Activated CD4-positive, alpha-beta T cell treated with anti-CD3 and anti-CD28 coated beads, Interleukin-2, Interleukin-4, amounts not matched to agents 100 ng/mL and 50 ng/mL, durations not matched to agents 16 hours and 8 hours (primary cell): ENCODE measurements at regions not wholly inside any gene's neighbourhood (a gene's known extent, or its start where the extent isn't known, plus 50 kb on each side); places are given as distances from the start of the nearest gene placed in this dataset.
A peak's percentile ranks its signal among the peaks of the same experiment; 100 is the strongest.

Source experiments
- DNase-seq: peaks from one replicate; pipeline ENCODE4 v3.0.0-alpha.2; 2020; ENCODE audit warnings: low spot score

DNA sequence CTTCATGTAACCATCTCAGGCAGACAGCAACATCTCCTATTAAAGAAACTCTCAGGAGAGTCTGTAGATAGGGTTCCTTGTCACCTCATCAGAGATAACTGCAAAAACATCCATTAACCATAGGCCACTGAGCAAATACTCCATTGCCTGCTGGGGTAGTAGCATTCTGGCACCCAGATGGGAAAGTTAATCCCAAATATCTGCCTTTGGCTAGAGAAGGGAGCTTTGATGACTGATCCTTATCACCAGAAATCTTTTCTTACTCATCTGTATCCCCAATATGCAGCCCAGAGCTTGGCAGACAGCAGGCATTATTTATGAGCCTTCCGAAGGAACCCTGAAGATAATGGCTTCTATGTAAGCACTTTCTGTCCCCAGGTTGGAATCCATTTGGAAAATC is 173.1 kb downstream of the MFSD1 start:
- no peak for DNase-seq

DNA sequence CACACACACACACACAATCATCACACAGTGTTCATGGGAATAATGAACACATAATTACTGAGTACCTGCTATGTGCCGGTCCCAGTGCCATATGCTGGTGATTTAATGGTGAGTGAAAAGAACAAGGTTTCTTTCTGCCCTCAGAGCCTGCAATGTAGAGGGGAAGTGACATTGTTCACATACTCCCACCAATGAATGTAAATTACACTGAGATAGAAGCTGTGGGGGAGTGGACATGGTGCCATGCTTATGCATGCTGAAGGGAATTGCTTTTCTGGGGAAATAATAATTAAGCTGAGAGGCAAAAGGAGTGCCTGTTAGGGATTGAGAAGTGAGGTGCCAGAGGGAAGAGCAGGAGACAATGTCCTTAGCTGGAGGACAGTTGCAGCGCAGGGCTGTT is 175.1 kb downstream of the MFSD1 start:
- DNase-seq = no peak

DNA sequence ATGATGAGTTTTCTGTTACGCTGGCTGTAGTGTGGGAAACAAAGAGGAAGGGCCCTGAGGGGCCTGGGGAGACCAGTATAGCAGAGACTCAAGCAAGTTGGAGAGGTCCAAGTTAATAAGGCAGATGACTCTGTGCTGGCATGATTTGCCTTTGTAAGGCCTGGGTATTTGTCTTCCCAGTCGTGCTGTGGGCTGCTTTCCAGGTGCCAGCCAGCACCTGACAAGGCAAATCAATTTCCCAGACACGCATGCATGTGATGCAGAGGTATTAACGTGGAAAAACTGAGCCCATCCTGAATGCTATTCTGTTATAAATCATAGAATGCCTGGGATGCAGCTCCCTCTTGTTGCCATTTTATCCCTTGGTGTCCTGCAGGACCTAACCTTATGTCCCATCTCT is 175.6 kb downstream of the MFSD1 start:
- DNase-seq = no peak

DNA sequence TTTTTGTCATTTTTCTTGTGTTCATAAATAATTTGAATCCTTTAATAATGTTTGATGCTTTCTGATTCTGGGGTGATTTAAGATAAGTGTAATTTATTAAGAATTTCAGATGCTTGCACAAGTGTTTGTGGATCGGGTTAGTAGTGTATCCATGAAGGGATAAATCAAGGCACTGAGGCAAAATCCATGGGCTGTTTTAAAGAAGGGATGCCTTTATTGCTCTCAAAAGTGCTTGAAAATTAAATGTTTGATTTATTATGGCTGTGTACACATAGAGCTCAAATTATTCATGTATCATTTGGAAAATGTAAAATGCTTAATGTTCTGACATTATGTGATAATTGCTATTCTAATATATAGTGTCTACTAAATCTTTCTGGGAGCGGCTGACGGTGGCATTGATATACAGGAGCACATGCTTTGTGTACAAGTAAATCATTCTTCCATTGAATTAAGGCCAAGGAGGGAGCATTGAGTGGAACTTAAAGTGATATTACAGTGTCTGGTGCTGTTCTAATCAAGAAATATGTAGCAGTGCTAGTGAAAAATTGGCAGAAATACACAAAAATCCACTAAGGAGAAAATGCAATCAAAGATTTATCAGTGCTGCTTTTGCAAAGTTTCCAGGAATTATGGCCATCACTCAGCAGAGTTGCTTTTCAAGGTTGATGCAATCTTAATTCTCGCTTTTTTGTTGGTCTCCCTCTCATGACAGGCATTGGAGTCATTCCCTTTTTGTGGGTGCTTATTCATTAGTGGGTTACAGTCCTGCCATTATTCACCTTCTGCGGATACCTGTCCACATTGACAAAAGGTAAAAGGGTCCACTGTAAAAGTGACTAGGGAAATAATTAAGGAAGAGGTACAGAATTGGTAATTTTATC is 181.6 kb downstream of the MFSD1 start:
- no peak for DNase-seq

- no peak for DNase-seq
Measured at GRCh38 chr3:158991146-158991705, 189.4 kb downstream of the MFSD1 start.

DNA sequence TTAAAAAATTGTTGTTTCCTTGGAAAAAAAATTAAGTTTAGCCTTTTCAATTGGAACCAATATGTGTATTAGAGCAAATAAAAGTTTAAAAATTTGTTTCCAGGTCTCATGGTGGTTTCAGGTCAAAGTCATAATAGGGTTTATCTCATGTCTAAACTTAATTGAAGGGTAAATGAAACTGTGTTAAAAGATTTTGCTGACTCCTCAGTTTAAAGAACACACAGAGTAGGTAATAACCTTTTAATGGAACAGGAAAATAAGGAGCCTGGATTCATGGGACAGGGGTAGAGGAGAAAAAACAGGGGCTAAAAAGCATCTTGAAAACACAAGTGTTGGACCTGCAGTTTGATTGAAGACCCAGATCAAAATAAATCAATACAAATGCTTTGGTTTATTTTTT is 190.6 kb downstream of the MFSD1 start:
- DNase-seq = no peak

- no peak for DNase-seq
Measured at GRCh38 chr3:158994386-158994785, 192.5 kb downstream of the MFSD1 start.

DNA sequence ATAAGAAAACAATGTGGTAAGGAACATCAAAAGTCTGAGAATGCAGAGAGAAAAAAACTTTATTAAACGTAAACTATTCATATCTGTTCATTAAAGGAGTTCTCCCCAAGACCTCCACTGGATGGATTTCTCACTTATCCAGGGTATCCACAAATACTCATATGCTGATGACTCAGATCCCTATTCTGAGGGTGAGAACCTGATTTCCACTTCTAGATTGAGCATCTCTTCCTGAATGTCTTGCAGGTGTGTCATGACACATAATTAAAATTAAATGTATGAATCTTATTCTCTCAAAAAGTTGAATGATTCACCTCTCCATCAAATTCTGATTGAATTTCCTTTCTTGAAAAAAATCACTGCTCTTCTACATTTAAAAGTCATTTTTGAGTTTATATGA is 199.9 kb downstream of the MFSD1 start:
- no peak for DNase-seq

DNA sequence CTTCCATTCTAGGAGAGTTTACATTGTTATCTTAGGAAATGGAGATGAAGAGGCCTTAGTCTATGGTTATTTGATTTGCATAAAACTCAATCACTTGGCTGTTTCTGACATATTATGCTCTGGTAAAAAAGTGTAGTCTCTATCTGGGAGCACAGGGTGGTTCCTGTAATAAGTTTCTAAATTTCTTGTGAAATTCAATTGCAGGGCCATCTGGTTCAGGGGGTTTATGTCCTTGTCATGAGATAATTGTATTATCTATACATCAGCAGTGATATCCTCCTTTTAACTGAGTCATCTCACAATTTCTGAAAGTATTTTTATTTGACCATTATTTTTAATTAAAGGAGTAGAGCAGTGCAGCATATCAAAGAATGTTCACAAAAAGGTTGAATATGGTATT is 203.3 kb downstream of the MFSD1 start:
- DNase-seq = no peak

DNA sequence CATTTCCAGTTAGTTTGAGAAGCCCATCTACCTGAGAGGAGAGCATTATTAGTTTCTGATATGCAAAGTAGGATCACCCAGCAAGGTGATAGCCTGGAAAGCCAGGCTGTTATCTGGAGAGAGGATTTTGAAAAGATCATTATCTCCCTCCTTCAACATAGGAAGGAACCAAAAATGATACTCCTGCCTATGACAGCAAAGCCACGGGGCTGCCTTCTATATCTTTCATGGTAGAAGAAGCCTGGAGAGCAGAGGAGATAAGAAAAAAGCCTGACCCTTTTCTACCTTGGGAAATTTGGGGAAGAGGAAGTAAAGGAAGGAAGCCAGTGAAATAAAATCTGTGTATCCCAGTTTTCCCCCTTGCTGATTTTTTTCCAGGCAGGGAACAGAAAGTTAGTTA is 205.5 kb downstream of the MFSD1 start:
- no peak for DNase-seq

DNA sequence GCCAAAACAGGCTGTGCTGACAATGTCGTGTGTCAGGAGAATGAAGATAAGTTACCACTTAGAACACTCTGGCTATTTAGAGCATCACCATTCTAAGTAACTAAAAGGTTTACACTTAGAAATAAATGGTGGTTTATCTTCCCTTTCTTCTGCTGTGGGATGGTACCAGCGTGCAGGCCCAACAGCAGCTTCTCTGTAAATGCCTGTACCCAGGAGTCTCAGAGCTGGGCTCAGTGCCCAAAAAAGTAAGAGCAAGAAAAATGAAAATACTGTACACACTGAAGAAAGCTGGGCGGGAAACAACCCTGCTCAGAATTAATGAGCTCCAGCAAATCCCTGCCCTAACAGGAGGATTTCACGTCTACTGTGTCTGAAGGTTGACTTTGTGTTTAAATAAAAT is 206.5 kb downstream of the MFSD1 start:
- no peak for DNase-seq

DNA sequence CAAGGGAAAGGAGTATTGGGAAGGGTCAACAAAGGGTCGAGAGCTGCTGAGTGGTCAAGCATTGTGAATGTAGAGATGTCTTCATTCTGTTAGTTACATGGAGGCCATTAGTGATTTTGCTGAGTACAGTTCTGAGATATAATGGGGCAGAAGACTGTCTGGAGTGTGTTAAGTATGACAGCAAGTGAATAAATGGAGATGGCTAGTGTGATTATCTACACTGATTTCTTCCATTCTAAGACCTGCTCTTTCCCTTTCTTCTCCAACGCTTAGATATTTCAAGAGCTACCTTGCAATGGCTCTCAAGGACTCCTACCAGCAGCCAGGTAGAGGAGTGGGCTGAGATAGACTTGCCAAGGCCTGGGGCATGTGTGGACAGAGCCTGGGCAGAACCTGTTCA is 216.5 kb downstream of the MFSD1 start:
- DNase-seq = no peak

- DNase-seq = no peak
Measured at GRCh38 chr3:159025733-159026132, 223.9 kb downstream of the MFSD1 start.

GRCh38 chr3:159026510-159026909 is 224.7 kb downstream of the MFSD1 start:
- DNase-seq = no peak

GRCh38 chr3:159028706-159029105 is 226.9 kb downstream of the MFSD1 start:
- no peak for DNase-seq

DNA sequence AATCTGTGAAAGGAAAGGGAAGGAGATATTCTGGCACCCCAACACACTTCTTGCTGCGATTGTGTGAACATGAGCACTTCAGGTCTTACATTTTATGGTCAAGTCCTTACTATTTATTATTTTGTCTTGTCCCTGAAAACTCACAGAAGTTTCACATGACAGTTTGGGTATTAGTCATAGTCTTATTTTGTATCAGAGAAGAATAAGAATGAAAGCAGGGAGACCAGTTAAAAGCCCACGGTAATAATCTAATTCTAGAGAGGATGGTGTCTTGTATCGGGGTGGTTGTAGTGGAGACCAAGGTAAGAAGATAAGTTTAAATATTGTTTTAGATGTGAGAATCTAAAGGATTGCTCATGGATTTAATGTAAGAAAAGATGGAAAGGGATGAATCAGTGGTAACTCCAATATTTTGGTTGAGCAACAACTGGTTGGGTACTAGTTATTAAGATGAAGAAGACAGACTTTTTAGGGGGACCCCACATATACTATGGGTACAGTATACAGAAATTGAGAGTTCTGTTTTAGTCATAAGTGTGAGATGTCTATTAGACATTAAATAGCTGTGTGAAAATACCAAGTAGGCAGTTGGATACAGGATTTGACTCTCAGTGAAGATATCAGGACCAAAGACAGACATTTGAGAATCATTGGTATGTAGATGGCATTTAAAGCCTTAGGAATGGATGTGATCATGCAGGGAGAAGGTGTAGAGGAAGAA is 227.6 kb downstream of the MFSD1 start:
- peak; percentile 4 for DNase-seq

DNA sequence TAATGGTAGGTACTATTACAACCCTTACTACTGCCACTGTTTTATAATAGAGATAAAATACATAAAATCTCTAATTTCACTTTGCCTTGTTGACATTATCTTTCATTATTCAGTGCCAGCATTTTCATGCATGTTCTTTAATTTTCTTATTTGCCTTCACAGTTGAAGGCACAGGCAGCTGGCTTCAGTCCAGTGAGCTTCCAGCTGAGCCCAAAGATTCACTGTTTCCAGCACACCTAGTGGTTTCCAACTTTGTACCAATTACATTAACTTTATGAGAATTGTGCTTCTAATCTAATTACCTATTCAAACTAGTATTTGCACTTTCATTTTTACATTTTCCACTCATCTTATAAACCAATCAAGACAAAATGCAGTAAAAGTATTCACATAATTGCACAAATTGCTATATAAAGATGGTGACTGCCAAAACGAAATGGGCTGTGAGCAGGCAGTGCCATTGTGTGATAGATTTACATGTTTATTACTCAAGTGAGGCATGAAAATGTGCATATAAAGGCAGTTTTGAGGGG is 228.3 kb downstream of the MFSD1 start:
- DNase-seq = no peak

- DNase-seq = no peak
Measured at GRCh38 chr3:159030886-159031679, 229.2 kb downstream of the MFSD1 start.

DNA sequence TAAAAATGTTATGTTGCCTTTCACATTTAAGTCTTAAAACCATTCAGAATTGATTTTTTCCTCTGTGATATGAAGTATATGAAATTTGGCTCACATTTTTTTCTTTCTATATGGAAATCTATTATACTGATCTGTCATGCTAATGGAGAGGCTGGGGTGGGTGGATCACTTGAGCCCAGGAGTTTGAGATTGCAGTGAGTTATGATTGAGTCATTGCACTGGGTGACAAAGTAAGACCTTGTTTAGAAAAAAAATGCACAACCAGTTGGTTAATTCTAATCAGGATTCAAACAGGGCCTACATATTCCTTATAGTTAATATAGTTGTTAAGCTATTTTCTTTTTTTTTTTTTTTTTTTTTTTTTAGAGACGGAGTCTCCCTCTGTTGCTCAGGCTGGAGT is 230.5 kb downstream of the MFSD1 start:
- DNase-seq = no peak

GRCh38 chr3:159038405-159038804 is 236.6 kb downstream of the MFSD1 start:
- DNase-seq = no peak

DNA sequence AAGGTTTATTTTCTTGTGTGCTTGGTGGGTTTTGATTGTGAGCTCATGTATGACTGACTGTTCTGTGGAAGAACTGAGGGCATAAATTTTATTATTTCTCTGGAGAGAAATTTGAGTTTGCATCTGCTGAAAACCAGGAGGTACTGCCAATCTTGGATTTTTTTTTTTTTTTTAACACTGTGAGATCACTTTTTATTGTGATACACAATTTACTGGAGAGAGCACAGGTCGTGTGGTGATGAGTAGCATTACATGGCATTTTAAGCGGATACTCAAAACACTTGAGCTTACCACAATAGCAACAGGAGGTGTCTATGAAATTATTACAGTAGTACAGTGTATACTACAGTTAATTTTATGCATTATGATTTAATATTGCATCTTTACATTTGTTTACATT is 237.4 kb downstream of the MFSD1 start:
- no peak for DNase-seq

GRCh38 chr3:159045279-159045885 is 243.5 kb downstream of the MFSD1 start:
- no peak for DNase-seq
